Stomach (tissue), 8 donors: ENCODE measurements at regions not wholly inside any gene's neighbourhood (a gene's known extent, or its start where the extent isn't known, plus 50 kb on each side); places are given as distances from the start of the nearest gene placed in this dataset.
A peak's percentile ranks its signal among the peaks of the same experiment; 100 is the strongest.

Experiments
- DNase-seq, 2 donors: peaks; one replicate each; pipeline versions ENCODE4 v3.0.0 to v3.0.0-alpha.2; 2013 to 2019
- H3K27ac ChIP-seq, 5 donors: fragments of 200-600 bp in 4 of 5; sonication (generic) in 4 of 5; one replicate each; pipeline ENCODE4 v1.5.1; 2013 to 2019; ENCODE audit warnings: mild to moderate bottlenecking in 1 of 5, moderate library complexity in 1 of 5
- H3K27me3 ChIP-seq, 3 donors: fragments of 200-600 bp; sonication (generic); one replicate each; pipeline ENCODE4 v1.5.1; 2017 to 2019; ENCODE audit warnings: mixed run types in 1 of 3
- H3K36me3 ChIP-seq, 4 donors: fragments of 200-600 bp; sonication (generic); 1 replicate in 3 of 4; 2 replicates in 1 of 4; pipeline ENCODE4 v1.5.1; 2016 to 2019
- H3K4me1 ChIP-seq, 4 donors: fragments of 200-600 bp; sonication (generic); one replicate each; pipeline ENCODE4 v1.5.1; 2016 to 2019
- H3K4me3 ChIP-seq, 4 donors: fragments of 200-600 bp; sonication (generic) in 3 of 4; one replicate each; pipeline ENCODE4 v1.5.1; 2016 to 2019; ENCODE audit warnings: mild to moderate bottlenecking in 1 of 4
- H3K9me3 ChIP-seq, 4 donors: fragments of 200-600 bp; sonication (generic); one replicate each; pipeline ENCODE4 v1.5.1; 2016 to 2019
- EP300 ChIP-seq: sonication (generic); formaldehyde crosslinking; IDR thresholded peaks from one replicate; pipeline ENCODE4 v1.6.1; 2017; ENCODE audit warnings: antibody characterized with exemption
- POLR2A ChIP-seq, 4 donors: fragments of 450-650 bp; IDR thresholded peaks; one replicate each; pipeline ENCODE4 v1.6.1; 2016; ENCODE audit warnings: antibody characterized with exemption in 4 of 4, control low read depth in 2 of 4, mild to moderate bottlenecking in 1 of 4, moderate library complexity in 1 of 4
- POLR2AphosphoS5 ChIP-seq, 3 donors: sonication (generic); formaldehyde crosslinking; IDR thresholded peaks; one replicate each; pipeline ENCODE4 v1.6.1; 2016; ENCODE audit warnings: antibody characterized with exemption in 3 of 3
- WGBS, 5 donors: extraction: QIAGEN DNeasy Blood & Tissue Kit in 3 of 5; methylation state at CpG; one replicate each; pipeline versions ENCODE4 v1.1.5 to v1.1.7; 2013 to 2018; 5-methylcytosine and 5-hydroxymethylcytosine counted together
- intact Hi-C: fragments of 100-400 bp; cut with DNase I; formaldehyde crosslinking; loops from one replicate; pipeline ENCODE4 v1.15.1; 2023; ENCODE audit warnings: low total_unique reads
- TF ChIP-seq, protein P1 (sequence below), 7 experiments: fragments of 450-650 bp in 4 of 7; fragments of 200-600 bp in 3 of 7; sonication (generic) in 3 of 7; IDR thresholded peaks; one replicate each; pipeline ENCODE4 v1.5.1; 2016 to 2019; ENCODE audit warnings: antibody characterized with exemption in 7 of 7, control low read depth in 2 of 7, mild to moderate bottlenecking in 1 of 7
- donor health status: healthy with polysubstance abuse.
- donor health status: Bipolar disorder and iron deficiency.
- donor health status: healthy.

DNA sequence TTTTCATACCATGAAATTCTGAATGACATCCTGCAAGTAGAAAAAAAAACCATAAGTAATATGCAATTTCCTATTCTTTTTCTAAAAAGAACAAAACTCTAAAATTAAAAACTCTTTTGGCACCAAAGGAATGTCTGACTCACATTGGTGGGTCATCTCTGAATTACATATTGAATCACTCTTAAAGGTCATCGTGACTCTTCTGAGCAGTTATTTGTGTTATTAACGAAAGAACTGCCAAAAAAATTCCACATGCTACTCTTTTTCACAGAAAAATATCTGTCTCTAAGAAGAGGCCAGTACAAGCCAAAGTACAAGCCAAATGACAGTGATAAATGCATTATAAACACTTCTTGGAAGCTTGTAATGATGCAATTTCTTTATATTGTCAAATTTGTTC is 282.2 kb downstream of the GUCY2F start:
- 54 to 68% (median 61%) methylated on average over 2 of the region's 2 CpGs for WGBS, 5 donors

DNA sequence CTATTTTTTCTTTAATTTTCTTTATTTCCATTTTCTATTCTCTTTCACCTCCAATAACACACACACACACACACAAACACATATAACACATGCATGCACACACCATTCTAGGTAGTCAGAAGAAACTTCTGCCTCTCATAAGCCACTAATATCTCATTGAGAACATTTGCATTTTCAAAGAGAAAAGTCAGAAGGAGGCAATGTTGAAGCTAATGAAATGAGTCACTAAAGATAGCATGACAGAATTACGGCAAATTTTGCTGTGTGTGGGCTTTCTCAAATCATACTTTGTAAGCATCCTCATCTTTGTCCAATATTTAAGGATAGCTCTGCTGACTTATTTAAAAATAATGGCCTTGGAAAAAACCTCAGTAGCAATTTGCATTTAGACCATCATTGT is 291.3 kb downstream of the GUCY2F start:
- 73 to 81% (median 76%) methylated on average over 1 of the region's 1 CpG for WGBS, 5 donors
- intact Hi-C loops, result no loop called here
- H3K9me3 ChIP-seq, result peaks cover 0 to 8% (median 0%) of the 10 kb centered on the region in 4 donors
- no peak for DNase-seq
- H3K27ac ChIP-seq, result no peak overlapping the region
- TF ChIP-seq EP300 (no peak), POLR2AphosphoS5 (IDR thresholded peaks at IDR 0.05) (no peak), POLR2A (IDR thresholded peaks at IDR 0.05) (no peak)
- TF ChIP-seq, protein P1, sequence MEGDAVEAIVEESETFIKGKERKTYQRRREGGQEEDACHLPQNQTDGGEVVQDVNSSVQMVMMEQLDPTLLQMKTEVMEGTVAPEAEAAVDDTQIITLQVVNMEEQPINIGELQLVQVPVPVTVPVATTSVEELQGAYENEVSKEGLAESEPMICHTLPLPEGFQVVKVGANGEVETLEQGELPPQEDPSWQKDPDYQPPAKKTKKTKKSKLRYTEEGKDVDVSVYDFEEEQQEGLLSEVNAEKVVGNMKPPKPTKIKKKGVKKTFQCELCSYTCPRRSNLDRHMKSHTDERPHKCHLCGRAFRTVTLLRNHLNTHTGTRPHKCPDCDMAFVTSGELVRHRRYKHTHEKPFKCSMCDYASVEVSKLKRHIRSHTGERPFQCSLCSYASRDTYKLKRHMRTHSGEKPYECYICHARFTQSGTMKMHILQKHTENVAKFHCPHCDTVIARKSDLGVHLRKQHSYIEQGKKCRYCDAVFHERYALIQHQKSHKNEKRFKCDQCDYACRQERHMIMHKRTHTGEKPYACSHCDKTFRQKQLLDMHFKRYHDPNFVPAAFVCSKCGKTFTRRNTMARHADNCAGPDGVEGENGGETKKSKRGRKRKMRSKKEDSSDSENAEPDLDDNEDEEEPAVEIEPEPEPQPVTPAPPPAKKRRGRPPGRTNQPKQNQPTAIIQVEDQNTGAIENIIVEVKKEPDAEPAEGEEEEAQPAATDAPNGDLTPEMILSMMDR (IDR thresholded peaks at IDR 0.05), result no peak
- H3K36me3 ChIP-seq, result no peaks in the 10 kb centered on the region
- H3K4me1 ChIP-seq, result no peaks in the 10 kb centered on the region
- H3K4me3 ChIP-seq, result no peak overlapping the region
- H3K27me3 ChIP-seq, result no peaks in the 10 kb centered on the region

More for the DNA sequence above, 282.2 kb downstream of the GUCY2F start:
- Histone ChIP-seq H3K4me3 (no peak overlapping the region), H3K27me3 (no peaks in the 10 kb centered on the region), H3K4me1 (no peaks in the 10 kb centered on the region), H3K9me3 (peaks cover 0 to 16% (median 0%) of the 10 kb centered on the region in 4 donors), H3K27ac (no peak overlapping the region), H3K36me3 (no peaks in the 10 kb centered on the region)
- intact Hi-C loops, result no loop called here
- DNase-seq, result peak in 1 of 2 donors; percentile 27
- TF ChIP-seq POLR2AphosphoS5 (IDR thresholded peaks at IDR 0.05) (no peak), EP300 (no peak), POLR2A (IDR thresholded peaks at IDR 0.05) (no peak)
- TF ChIP-seq, protein P1 (IDR thresholded peaks at IDR 0.05), result no peak

DNA sequence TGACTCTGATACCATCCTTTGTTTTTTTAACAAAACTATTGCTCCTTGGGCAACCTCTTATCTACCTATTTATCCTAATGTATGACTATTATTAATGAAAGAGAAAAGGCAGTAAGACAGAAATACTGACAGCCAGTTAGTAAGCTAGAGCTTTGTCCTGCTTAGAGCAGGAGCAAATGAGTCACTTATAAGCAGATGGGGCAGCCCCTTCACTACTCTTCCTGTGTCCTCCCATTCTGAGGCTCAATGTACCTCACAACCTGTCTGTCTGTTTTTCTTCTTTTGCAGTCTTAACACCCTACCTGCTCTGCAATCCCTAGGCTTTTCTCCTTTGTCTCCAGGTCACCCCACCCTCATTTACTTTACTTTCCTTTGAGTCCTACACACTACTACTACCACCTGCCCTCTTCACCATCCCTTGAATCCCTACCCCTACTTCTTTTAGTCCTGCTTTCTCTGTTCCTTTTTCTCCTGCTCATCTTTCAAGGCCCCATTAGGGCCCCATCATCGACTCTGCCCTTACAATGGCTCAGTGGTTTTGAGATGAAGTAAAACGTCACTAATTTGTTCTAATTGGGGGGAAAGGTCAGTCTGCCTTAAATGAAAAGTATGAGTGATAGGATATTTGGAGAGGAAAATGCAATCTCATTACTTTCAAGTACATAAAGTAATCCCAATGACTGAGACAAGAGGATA is 294.3 kb downstream of the GUCY2F start:
- Histone ChIP-seq H3K9me3 (no peaks in the 10 kb centered on the region), H3K4me3 (no peak overlapping the region)

DNA sequence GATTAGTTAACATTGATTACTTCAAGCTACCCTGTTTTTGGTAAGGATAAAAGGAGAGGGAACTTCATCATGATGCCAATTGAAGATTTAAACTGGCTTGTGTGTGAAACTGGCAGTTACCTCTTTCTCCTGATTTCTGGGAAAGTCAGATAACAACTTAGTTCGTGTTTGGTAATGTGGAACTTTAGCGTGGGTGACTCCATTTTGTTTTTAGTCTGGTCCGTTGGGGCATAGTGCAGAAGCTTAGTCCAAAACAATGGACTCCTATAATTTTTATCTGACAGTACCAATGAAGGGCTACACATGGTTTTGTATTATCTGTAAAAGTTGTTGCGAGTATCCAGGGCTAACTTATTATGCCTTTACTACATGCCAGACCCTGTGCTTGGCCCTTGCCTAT is 294.9 kb downstream of the GUCY2F start:
- intact Hi-C loops, result no loop called here
- H3K27ac ChIP-seq, result no peak overlapping the region
- no peaks in the 10 kb centered on the region for H3K9me3 ChIP-seq
- TF ChIP-seq EP300 (no peak), POLR2A (IDR thresholded peaks at IDR 0.05) (no peak), POLR2AphosphoS5 (IDR thresholded peaks at IDR 0.05) (no peak)
- TF ChIP-seq, protein P1 (IDR thresholded peaks at IDR 0.05), result no peak
- DNase-seq, result no peak
- no peaks in the 10 kb centered on the region for H3K4me1 ChIP-seq
- no peaks in the 10 kb centered on the region for H3K27me3 ChIP-seq
- H3K4me3 ChIP-seq, result no peak overlapping the region
- no peaks in the 10 kb centered on the region for H3K36me3 ChIP-seq
- WGBS, 5 donors, result 75 to 85% (median 82%) methylated on average over 4 of the region's 4 CpGs

More for the DNA sequence above, 294.3 kb downstream of the GUCY2F start:
- no peak for TF ChIP-seq POLR2A (IDR thresholded peaks at IDR 0.05)
- TF ChIP-seq EP300, result no peak
- TF ChIP-seq, protein P1 (IDR thresholded peaks at IDR 0.05), result no peak
- TF ChIP-seq POLR2AphosphoS5 (IDR thresholded peaks at IDR 0.05), result no peak
- H3K27me3 ChIP-seq, result no peaks in the 10 kb centered on the region
- H3K27ac ChIP-seq, result no peak overlapping the region
- intact Hi-C loops, result no loop called here
- DNase-seq, result no peak
- H3K36me3 ChIP-seq, result no peaks in the 10 kb centered on the region
- H3K4me1 ChIP-seq, result no peaks in the 10 kb centered on the region
- WGBS, 5 donors, result 40 to 67% (median 45%) methylated on average over 2 of the region's 2 CpGs
